Panc1 (cell line): ENCODE measurements at regions not wholly inside any gene's neighbourhood (a gene's known extent, or its start where the extent isn't known, plus 50 kb on each side); places are given as distances from the start of the nearest gene placed in this dataset.

Source experiments
- ATAC-seq: fragments of 200-7000 bp; cut with Tn5 transposase; 2 replicates; pipeline ENCODE4 v1.9.1; 2020; ENCODE audit warnings: mild to moderate bottlenecking, moderate library complexity
- BruUV-seq: library from RNA; stranded (reverse); fragments of 400-500 nt; replicated peaks from 2 replicates; lab custom pipeline; 2021; lab: Mats Ljungman, UMichigan
- CTCF ChIA-PET: fragments of 300-600 bp; sonication (Branson Sonifier 250); formaldehyde crosslinking; loops from one replicate; lab custom pipeline; 2022; ENCODE audit warnings: antibody characterized with exemption; lab: Charles Lee
- POLR2A ChIA-PET: fragments of 300-600 bp; sonication (Branson Sonifier 250); formaldehyde crosslinking; loops from one replicate; lab custom pipeline; 2022; ENCODE audit warnings: antibody characterized with exemption; lab: Charles Lee
- DNase-seq: peaks from one replicate; pipeline ENCODE4 v3.0.0-alpha.2; 2010; ENCODE audit warnings: low read depth, low spot score
- H3K27ac ChIP-seq: 2 replicates; pipeline ENCODE4 v1.5.1; 2011; ENCODE audit warnings: mild to moderate bottlenecking, low read length, inconsistent platforms
- H3K27me3 ChIP-seq: fragments of 200-500 bp; sonication (Bioruptor generic); 2 replicates; pipeline ENCODE4 v1.6.0; 2014; ENCODE audit warnings: low read length, inconsistent platforms; ENCODE audit not compliant: control insufficient read depth, insufficient read depth
- H3K36me3 ChIP-seq: fragments of 200-500 bp; sonication (Bioruptor generic); 2 replicates; pipeline ENCODE4 v1.5.1; 2014; ENCODE audit warnings: inconsistent platforms, mild to moderate bottlenecking, low read length, moderate library complexity; ENCODE audit not compliant: control insufficient read depth, insufficient read depth
- H3K4me1 ChIP-seq: 2 replicates; pipeline ENCODE4 v1.5.1; 2011; ENCODE audit warnings: inconsistent platforms, mild to moderate bottlenecking, low read length, moderate library complexity; ENCODE audit not compliant: control insufficient read depth, insufficient read depth
- H3K4me3 ChIP-seq, 2 experiments: 2 replicates each; pipeline ENCODE4 v1.5.1; 2011 to 2012; ENCODE audit warnings: low read depth in 2 of 2, low read length in 2 of 2, mild to moderate bottlenecking in 2 of 2, inconsistent platforms in 1 of 2, moderate library complexity in 1 of 2
- H3K9me3 ChIP-seq: fragments of 200-500 bp; sonication (Bioruptor generic); 2 replicates; pipeline ENCODE4 v1.5.1; 2014; ENCODE audit warnings: low read depth, mild to moderate bottlenecking, inconsistent platforms, low read length, moderate library complexity; ENCODE audit not compliant: control insufficient read depth, insufficient read depth
- POLR2AphosphoS5 ChIP-seq: IDR thresholded peaks from 2 replicates; pipeline ENCODE4 v1.6.1; 2012; ENCODE audit warnings: mild to moderate bottlenecking, low read depth, low read length, moderate library complexity
- SIN3A ChIP-seq: IDR thresholded peaks from 2 replicates; pipeline ENCODE4 v1.6.1; 2012; ENCODE audit warnings: low read depth, mild to moderate bottlenecking, low read length, moderate library complexity, borderline replicate concordance; ENCODE audit not compliant: insufficient read depth
- TCF7L2 ChIP-seq: IDR thresholded peaks from 2 replicates; pipeline ENCODE4 v1.6.1; 2011; ENCODE audit warnings: mild to moderate bottlenecking, low read depth, low read length, inconsistent platforms
- in situ Hi-C: cut with HindIII; loops from 2 replicates; pipeline ENCODE4 v1.10.0; 2016; ENCODE audit warnings: low sequenced_read_pairs, low pct_unique_long_range_greater_than_20kb
- intact Hi-C: fragments of 100-400 bp; cut with micrococcal nuclease; formaldehyde crosslinking; loops from one replicate; pipeline ENCODE4 v1.10.0; 2022; ENCODE audit not compliant: unreplicated experiment
- TF ChIP-seq, protein P1 (sequence below): fragments of 450-650 bp; IDR thresholded peaks from 2 replicates; pipeline ENCODE4 v1.5.1; 2017; ENCODE audit warnings: mild to moderate bottlenecking
- TF ChIP-seq, protein P2 (sequence below), 2 experiments: IDR thresholded peaks; 2 replicates each; pipeline ENCODE4 v1.6.1; 2011 to 2012; ENCODE audit warnings: low read depth in 2 of 2, control low read depth in 1 of 2, low read length in 1 of 2, mild to moderate bottlenecking in 1 of 2, moderate library complexity in 1 of 2; ENCODE audit not compliant: insufficient read depth in 1 of 2

- H3K27ac ChIP-seq: no peak overlapping the region
- TF ChIP-seq, protein P1, sequence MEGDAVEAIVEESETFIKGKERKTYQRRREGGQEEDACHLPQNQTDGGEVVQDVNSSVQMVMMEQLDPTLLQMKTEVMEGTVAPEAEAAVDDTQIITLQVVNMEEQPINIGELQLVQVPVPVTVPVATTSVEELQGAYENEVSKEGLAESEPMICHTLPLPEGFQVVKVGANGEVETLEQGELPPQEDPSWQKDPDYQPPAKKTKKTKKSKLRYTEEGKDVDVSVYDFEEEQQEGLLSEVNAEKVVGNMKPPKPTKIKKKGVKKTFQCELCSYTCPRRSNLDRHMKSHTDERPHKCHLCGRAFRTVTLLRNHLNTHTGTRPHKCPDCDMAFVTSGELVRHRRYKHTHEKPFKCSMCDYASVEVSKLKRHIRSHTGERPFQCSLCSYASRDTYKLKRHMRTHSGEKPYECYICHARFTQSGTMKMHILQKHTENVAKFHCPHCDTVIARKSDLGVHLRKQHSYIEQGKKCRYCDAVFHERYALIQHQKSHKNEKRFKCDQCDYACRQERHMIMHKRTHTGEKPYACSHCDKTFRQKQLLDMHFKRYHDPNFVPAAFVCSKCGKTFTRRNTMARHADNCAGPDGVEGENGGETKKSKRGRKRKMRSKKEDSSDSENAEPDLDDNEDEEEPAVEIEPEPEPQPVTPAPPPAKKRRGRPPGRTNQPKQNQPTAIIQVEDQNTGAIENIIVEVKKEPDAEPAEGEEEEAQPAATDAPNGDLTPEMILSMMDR: no peak
- no peak for TF ChIP-seq SIN3A
- TF ChIP-seq TCF7L2: no peak
- no peak for TF ChIP-seq POLR2AphosphoS5
- TF ChIP-seq, protein P2, sequence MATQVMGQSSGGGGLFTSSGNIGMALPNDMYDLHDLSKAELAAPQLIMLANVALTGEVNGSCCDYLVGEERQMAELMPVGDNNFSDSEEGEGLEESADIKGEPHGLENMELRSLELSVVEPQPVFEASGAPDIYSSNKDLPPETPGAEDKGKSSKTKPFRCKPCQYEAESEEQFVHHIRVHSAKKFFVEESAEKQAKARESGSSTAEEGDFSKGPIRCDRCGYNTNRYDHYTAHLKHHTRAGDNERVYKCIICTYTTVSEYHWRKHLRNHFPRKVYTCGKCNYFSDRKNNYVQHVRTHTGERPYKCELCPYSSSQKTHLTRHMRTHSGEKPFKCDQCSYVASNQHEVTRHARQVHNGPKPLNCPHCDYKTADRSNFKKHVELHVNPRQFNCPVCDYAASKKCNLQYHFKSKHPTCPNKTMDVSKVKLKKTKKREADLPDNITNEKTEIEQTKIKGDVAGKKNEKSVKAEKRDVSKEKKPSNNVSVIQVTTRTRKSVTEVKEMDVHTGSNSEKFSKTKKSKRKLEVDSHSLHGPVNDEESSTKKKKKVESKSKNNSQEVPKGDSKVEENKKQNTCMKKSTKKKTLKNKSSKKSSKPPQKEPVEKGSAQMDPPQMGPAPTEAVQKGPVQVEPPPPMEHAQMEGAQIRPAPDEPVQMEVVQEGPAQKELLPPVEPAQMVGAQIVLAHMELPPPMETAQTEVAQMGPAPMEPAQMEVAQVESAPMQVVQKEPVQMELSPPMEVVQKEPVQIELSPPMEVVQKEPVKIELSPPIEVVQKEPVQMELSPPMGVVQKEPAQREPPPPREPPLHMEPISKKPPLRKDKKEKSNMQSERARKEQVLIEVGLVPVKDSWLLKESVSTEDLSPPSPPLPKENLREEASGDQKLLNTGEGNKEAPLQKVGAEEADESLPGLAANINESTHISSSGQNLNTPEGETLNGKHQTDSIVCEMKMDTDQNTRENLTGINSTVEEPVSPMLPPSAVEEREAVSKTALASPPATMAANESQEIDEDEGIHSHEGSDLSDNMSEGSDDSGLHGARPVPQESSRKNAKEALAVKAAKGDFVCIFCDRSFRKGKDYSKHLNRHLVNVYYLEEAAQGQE (IDR thresholded peaks at IDR 0.05; ENCODE audit: insufficient read depth in 1 of 2, low read depth in 2 of 2, low read length in 1 of 2): no peak
- H3K36me3 ChIP-seq: no peaks in the 10 kb centered on the region
- in situ Hi-C loops: no loop called here
- no TSS peak for BruUV-seq
- DNase-seq (no peak), ATAC-seq (no peak)
- H3K27me3 ChIP-seq: no peaks in the 10 kb centered on the region; the same call in 1 of the 2 replicates
- ChIA-PET CTCF (no interaction called here), POLR2A (no interaction called here)
- H3K9me3 ChIP-seq: no peaks in the 10 kb centered on the region
- H3K4me1 ChIP-seq: no peaks in the 10 kb centered on the region
- H3K4me3 ChIP-seq: peak overlapping the region in 1 of 2 experiments; percentile 31; a peak in 1 of 4 replicates
- intact Hi-C loops: no loop called here
Observed at GRCh38 chr4:182139491-182139890, 103.7 kb upstream of the TENM3 start.

GRCh38 chr4:182140547-182140946, 102.7 kb upstream of the TENM3 start:
- intact Hi-C loops: no loop called here
- in situ Hi-C loops: no loop called here
- no peak for ATAC-seq

More at GRCh38 chr4:182140547-182140946, 102.7 kb upstream of the TENM3 start:
- POLR2A ChIA-PET: no interaction called here
- no peak overlapping the region for H3K4me3 ChIP-seq
- TF ChIP-seq, protein P1: no peak
- TF ChIP-seq SIN3A: no peak
- TF ChIP-seq, protein P2 (IDR thresholded peaks at IDR 0.05; ENCODE audit: insufficient read depth in 1 of 2, low read depth in 2 of 2, low read length in 1 of 2): no peak
- TF ChIP-seq TCF7L2: no peak
- no peak for TF ChIP-seq POLR2AphosphoS5
- no peaks in the 10 kb centered on the region for H3K36me3 ChIP-seq
- DNase-seq: no peak
- H3K9me3 ChIP-seq: no peaks in the 10 kb centered on the region
- CTCF ChIA-PET: no interaction called here
- no peaks in the 10 kb centered on the region for H3K4me1 ChIP-seq
- no peak overlapping the region for H3K27ac ChIP-seq
- no peaks in the 10 kb centered on the region; the same call in 1 of the 2 replicates for H3K27me3 ChIP-seq
- BruUV-seq: no TSS peak
